GM12878 (cell line): ENCODE measurements at regions not wholly inside any gene's neighbourhood (a gene's known extent, or its start where the extent isn't known, plus 50 kb on each side); places are given as distances from the start of the nearest gene placed in this dataset.

Experiments
- ATAC-seq: fragments of 200-7000 bp; cut with Tn5 transposase; 3 replicates; pipeline ENCODE4 v1.9.1; 2020; ENCODE audit warnings: mild to moderate bottlenecking, moderate library complexity
- BruUV-seq: library from RNA; stranded (reverse); fragments of 400-500 nt; replicated peaks from 2 replicates; lab custom pipeline; 2021; lab: Mats Ljungman, UMichigan
- CTCF ChIA-PET: fragments of 300-600 bp; sonication (Branson Sonifier 250); formaldehyde crosslinking; extraction: SDS; loops from one replicate; lab custom pipeline; 2021; ENCODE audit warnings: inconsistent platforms; lab: Yijun Ruan, JAX
- POLR2A ChIA-PET: fragments of 350-600 bp; formaldehyde crosslinking; extraction: SDS; loops from one replicate; lab custom pipeline; 2021; ENCODE audit warnings: inconsistent platforms; lab: Charles Lee
- RAD21 ChIA-PET: fragments of 300-600 bp; sonication (Branson Sonifier 250); formaldehyde crosslinking; loops from one replicate; lab custom pipeline; 2023; ENCODE audit warnings: antibody characterized with exemption; ENCODE audit not compliant: unreplicated experiment; lab: Charles Lee
- SMC1A ChIA-PET: fragments of 300-600 bp; sonication (Branson Sonifier 250); formaldehyde crosslinking; loops from one replicate; lab custom pipeline; 2023; ENCODE audit not compliant: unreplicated experiment, uncharacterized antibody; lab: Charles Lee
- DNase-seq: peaks from one replicate; pipeline ENCODE4 v3.0.0-alpha.2; 2011; ENCODE audit warnings: low read depth, low spot score
- FAIRE-seq: peaks from 3 replicates; lab custom pipeline; 2011; peaks lifted over from hg19 to GRCh38; lab: Jason Lieb, UNC
- H2AFZ ChIP-seq: 2 replicates; pipeline ENCODE4 v1.6.0; 2011; ENCODE audit warnings: low read depth, low read length, control low read depth; ENCODE audit not compliant: control insufficient read depth
- H3K27ac ChIP-seq: 2 replicates; pipeline ENCODE4 v1.5.1; 2011; ENCODE audit warnings: control low read depth; ENCODE audit not compliant: control insufficient read depth, insufficient read depth
- H3K27me3 ChIP-seq, 2 experiments: replicated peaks in 1 of 2; 2 replicates each; pipeline versions ENCODE4 v1.6.0 to v1.6.1; 2011; ENCODE audit warnings: low read length in 1 of 2; ENCODE audit not compliant: control insufficient read depth in 2 of 2, insufficient read depth in 2 of 2
- H3K36me3 ChIP-seq, 2 experiments: 2 replicates each; pipeline ENCODE4 v1.5.1; 2011; ENCODE audit warnings: low read length in 1 of 2; ENCODE audit not compliant: control insufficient read depth in 2 of 2, insufficient read depth in 2 of 2
- H3K4me1 ChIP-seq: 2 replicates; pipeline ENCODE4 v1.6.1; 2011; ENCODE audit warnings: mild to moderate bottlenecking, low read length, moderate library complexity, mixed read lengths; ENCODE audit not compliant: control insufficient read depth, insufficient read depth
- H3K4me2 ChIP-seq: 2 replicates; pipeline ENCODE4 v1.6.0; 2011; ENCODE audit warnings: control low read depth; ENCODE audit not compliant: control insufficient read depth, insufficient read depth
- H3K4me3 ChIP-seq: fragments of 200-600 bp; sonication (generic); 2 replicates; pipeline ENCODE4 v1.5.1; 2016
- H3K79me2 ChIP-seq: 2 replicates; pipeline ENCODE4 v1.6.0; 2011; ENCODE audit warnings: low read length; ENCODE audit not compliant: control insufficient read depth, insufficient read depth
- H3K9ac ChIP-seq: 2 replicates; pipeline ENCODE4 v1.8.0; 2011; ENCODE audit warnings: low read length, control low read depth, mixed read lengths; ENCODE audit not compliant: control insufficient read depth, insufficient read depth
- H3K9me3 ChIP-seq: replicated peaks from 3 replicates; pipeline ENCODE4 v1.5.1; 2011; ENCODE audit warnings: mild to moderate bottlenecking, low read length; ENCODE audit not compliant: control insufficient read depth, insufficient read depth
- H4K20me1 ChIP-seq: 2 replicates; pipeline ENCODE4 v1.6.0; 2011; ENCODE audit not compliant: control insufficient read depth, insufficient read depth
- CREM ChIP-seq: IDR thresholded peaks from 2 replicates; pipeline ENCODE4 v1.6.1; 2014; ENCODE audit warnings: antibody characterized with exemption, low read depth
- MEF2A ChIP-seq: IDR thresholded peaks from 2 replicates; pipeline ENCODE4 v1.6.1; 2011; ENCODE audit warnings: low read depth, mild to moderate bottlenecking, low read length, moderate library complexity; ENCODE audit not compliant: insufficient read depth
- MYB ChIP-seq: fragments of 150-350 bp; IDR thresholded peaks from 2 replicates; pipeline ENCODE4 v1.6.1; 2014; ENCODE audit warnings: mild to moderate bottlenecking, low read depth, low read length, borderline replicate concordance
- NR2F1 ChIP-seq: fragments of 450-650 bp; conservative IDR thresholded peaks from 2 replicates; pipeline ENCODE4 v1.6.1; 2017; ENCODE audit warnings: mild to moderate bottlenecking
- TBL1XR1 ChIP-seq: IDR thresholded peaks from 2 replicates; pipeline ENCODE4 v1.6.1; 2012; ENCODE audit warnings: low read depth, low read length, improper control_type of control experiment
- TCF12 ChIP-seq: IDR thresholded peaks from 2 replicates; pipeline ENCODE4 v1.6.1; 2011; ENCODE audit warnings: low read depth, mild to moderate bottlenecking, low read length
- TCF3 ChIP-seq: IDR thresholded peaks from 2 replicates; pipeline ENCODE4 v1.6.1; 2012; ENCODE audit warnings: low read depth, mild to moderate bottlenecking, low read length, borderline replicate concordance; ENCODE audit not compliant: insufficient read depth
- ZNF592 ChIP-seq: fragments of 450-650 bp; IDR thresholded peaks from 2 replicates; pipeline ENCODE4 v1.6.1; 2017; ENCODE audit warnings: mild to moderate bottlenecking, moderate library complexity
- WGBS: methylation state at CpG from one replicate; pipeline ENCODE4 v1.1.6; 2016; ENCODE audit warnings: low lambda C conversion rate; ENCODE audit not compliant: insufficient replicate concordance, insufficient coverage; ENCODE audit errors: missing lambda C conversion rate; 5-methylcytosine and 5-hydroxymethylcytosine counted together
- in situ Hi-C: fragments of 300-500 bp; cut with MboI; formaldehyde crosslinking; loops from 9 replicates; pipeline ENCODE4 v1.14.3; 2018; ENCODE audit warnings: mixed read lengths
- intact Hi-C: fragments of 100-400 bp; cut with micrococcal nuclease; formaldehyde crosslinking; loops from one replicate; pipeline ENCODE4 v1.14.2; 2022; ENCODE audit not compliant: unreplicated experiment
- TF ChIP-seq, protein P1 (sequence below): IDR thresholded peaks from 2 replicates; pipeline ENCODE4 v1.6.1; 2011; ENCODE audit warnings: borderline replicate concordance, low read depth, mild to moderate bottlenecking, moderate library complexity, mixed read lengths, low read length; ENCODE audit not compliant: insufficient read depth; ENCODE audit errors: extremely low read length
- TF ChIP-seq, protein P2 (sequence below): fragments of 450-650 bp; IDR thresholded peaks from 2 replicates; pipeline ENCODE4 v1.6.1; 2017; ENCODE audit warnings: low read depth, mild to moderate bottlenecking, moderate library complexity

DNA sequence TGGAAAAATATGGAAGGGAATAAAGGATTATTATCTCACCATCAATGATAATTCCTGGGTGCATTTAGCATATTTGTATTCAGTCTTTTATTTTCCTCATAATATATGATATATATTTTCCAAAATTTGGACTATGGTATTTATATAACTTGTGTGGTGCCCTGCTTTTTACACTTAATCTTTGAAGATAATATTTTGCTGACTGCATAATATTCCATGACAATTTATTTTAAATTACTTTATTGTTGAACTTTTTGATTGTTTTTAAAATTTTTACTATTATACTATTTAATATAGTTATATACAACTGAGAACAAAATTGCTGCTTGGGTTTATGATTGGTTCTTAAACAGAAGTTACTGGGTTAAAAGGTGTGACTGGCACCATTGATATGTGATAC, 212.3 kb downstream of the TTC6 start:
- FAIRE-seq = no peak
- CTCF ChIA-PET = no interaction called here
- no TSS peak for BruUV-seq

GRCh38 chr14:37810094-37810801, 214.8 kb downstream of the TTC6 start:
- POLR2A ChIA-PET = no interaction called here
- Histone ChIP-seq H3K4me1 (no peaks in the 10 kb centered on the region), H3K27ac (no peak overlapping the region), H3K27me3 (no peaks in the 10 kb centered on the region), H3K9me3 (no peaks in the 10 kb centered on the region), H3K36me3 (no peaks in the 10 kb centered on the region), H4K20me1 (no peaks in the 10 kb centered on the region), H3K9ac (no peak overlapping the region), H2AFZ (no peak overlapping the region), H3K4me3 (no peak overlapping the region), H3K4me2 (no peak overlapping the region), H3K79me2 (no peaks in the 10 kb centered on the region)
- DNase-seq (no peak), FAIRE-seq (no peak), ATAC-seq (no peak)
- RAD21 ChIA-PET = no interaction called here
- CTCF ChIA-PET = no interaction called here
- in situ Hi-C loops (no loop called here), intact Hi-C loops (no loop called here)
- SMC1A ChIA-PET = no interaction called here
- WGBS = 40% methylated on average over 4 of the region's 4 CpGs
- no TSS peak for BruUV-seq
- TF ChIP-seq, protein P1, sequence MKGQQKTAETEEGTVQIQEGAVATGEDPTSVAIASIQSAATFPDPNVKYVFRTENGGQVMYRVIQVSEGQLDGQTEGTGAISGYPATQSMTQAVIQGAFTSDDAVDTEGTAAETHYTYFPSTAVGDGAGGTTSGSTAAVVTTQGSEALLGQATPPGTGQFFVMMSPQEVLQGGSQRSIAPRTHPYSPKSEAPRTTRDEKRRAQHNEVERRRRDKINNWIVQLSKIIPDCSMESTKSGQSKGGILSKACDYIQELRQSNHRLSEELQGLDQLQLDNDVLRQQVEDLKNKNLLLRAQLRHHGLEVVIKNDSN = no peak
- TF ChIP-seq ZNF592 = no peak
- TF ChIP-seq TCF12 = no peak
- no peak for TF ChIP-seq CREM

More for the DNA sequence above, 212.3 kb downstream of the TTC6 start:
- H3K9ac ChIP-seq = no peak overlapping the region
- H2AFZ ChIP-seq = no peak overlapping the region
- no peaks in the 10 kb centered on the region for H3K79me2 ChIP-seq
- H3K36me3 ChIP-seq = no peaks in the 10 kb centered on the region
- in situ Hi-C loops = no loop called here
- ChIA-PET RAD21 (no interaction called here), SMC1A (no interaction called here), POLR2A (no interaction called here)
- H3K4me1 ChIP-seq = no peaks in the 10 kb centered on the region
- intact Hi-C loops = no loop called here
- ATAC-seq = no peak
- H4K20me1 ChIP-seq = no peaks in the 10 kb centered on the region
- H3K9me3 ChIP-seq = no peaks in the 10 kb centered on the region
- H3K4me3 ChIP-seq = no peak overlapping the region
- no peak for DNase-seq
- no peak overlapping the region for H3K27ac ChIP-seq
- TF ChIP-seq, protein P2, sequence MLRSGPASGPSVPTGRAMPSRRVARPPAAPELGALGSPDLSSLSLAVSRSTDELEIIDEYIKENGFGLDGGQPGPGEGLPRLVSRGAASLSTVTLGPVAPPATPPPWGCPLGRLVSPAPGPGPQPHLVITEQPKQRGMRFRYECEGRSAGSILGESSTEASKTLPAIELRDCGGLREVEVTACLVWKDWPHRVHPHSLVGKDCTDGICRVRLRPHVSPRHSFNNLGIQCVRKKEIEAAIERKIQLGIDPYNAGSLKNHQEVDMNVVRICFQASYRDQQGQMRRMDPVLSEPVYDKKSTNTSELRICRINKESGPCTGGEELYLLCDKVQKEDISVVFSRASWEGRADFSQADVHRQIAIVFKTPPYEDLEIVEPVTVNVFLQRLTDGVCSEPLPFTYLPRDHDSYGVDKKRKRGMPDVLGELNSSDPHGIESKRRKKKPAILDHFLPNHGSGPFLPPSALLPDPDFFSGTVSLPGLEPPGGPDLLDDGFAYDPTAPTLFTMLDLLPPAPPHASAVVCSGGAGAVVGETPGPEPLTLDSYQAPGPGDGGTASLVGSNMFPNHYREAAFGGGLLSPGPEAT = no peak
- TF ChIP-seq MEF2A (no peak), MYB (no peak), TCF3 (no peak), NR2F1 (no peak), TBL1XR1 (no peak)
- H3K4me2 ChIP-seq = no peak overlapping the region
- H3K27me3 ChIP-seq = no peaks in the 10 kb centered on the region
